ENCODE measurements at regions not wholly inside any gene's neighbourhood (a gene's known extent, or its start where the extent isn't known, plus 50 kb on each side); places are given as distances from the start of the nearest gene placed in this dataset.

GRCh38 chr1:219465212-219466093, 147.5 kb downstream of the ZC3H11B start:
- H3K36me3 ChIP-seq (ENCODE audit: control insufficient read depth, insufficient read depth, low read length) = no peaks in the 10 kb centered on the region
- H3K4me1 ChIP-seq (ENCODE audit: control insufficient read depth, insufficient read depth, low read length) = no peaks in the 10 kb centered on the region
- no peaks in the 10 kb centered on the region for H3K27me3 ChIP-seq (ENCODE audit: control insufficient read depth, insufficient read depth, low read length)
- DNase-seq (ENCODE audit: low read depth in 4 of 6, low spot score in 6 of 6) = no peak
- no peaks in the 10 kb centered on the region for H3K9me3 ChIP-seq (ENCODE audit: control insufficient read depth, insufficient read depth, low read length)
- no peak overlapping the region for H3K4me3 ChIP-seq (ENCODE audit: low read depth, low read length)
- H3K27ac ChIP-seq (ENCODE audit: low read depth, low read length) = no peak overlapping the region
- 100% methylated on average over 2 of the region's 7 CpGs for WGBS (ENCODE audit: insufficient coverage)

DNA sequence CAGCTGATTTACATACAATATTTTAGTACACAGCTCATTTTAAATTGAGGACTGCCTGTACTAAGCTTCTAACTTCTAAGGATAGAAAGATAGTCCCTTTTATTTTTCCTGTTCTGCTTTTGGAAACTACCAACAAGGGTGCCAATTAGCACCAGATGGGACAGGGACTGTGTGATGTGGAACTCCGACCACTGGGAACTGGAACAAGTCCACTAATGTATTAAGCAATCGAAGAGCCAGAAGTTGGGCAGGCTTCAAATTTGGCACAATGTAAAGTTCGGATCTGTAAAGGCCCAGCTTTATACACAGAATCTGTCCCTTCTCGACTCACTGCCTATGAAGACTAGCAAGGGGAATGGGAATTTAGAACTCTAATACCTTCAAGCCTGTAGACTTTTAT, 149.3 kb downstream of the ZC3H11B start:
- H3K9me3 ChIP-seq (ENCODE audit: control insufficient read depth, insufficient read depth, low read length) = no peaks in the 10 kb centered on the region
- no peak for DNase-seq (ENCODE audit: low read depth in 4 of 6, low spot score in 6 of 6)
- H3K27me3 ChIP-seq (ENCODE audit: control insufficient read depth, insufficient read depth, low read length) = no peaks in the 10 kb centered on the region
- H3K4me3 ChIP-seq (ENCODE audit: low read depth, low read length) = no peak overlapping the region
- no peak overlapping the region for H3K27ac ChIP-seq (ENCODE audit: low read depth, low read length)
- no peaks in the 10 kb centered on the region for H3K36me3 ChIP-seq (ENCODE audit: control insufficient read depth, insufficient read depth, low read length)
- 57% methylated on average over 1 of the region's 4 CpGs for WGBS (ENCODE audit: insufficient coverage)
- peaks cover 3% of the 10 kb centered on the region for H3K4me1 ChIP-seq (ENCODE audit: control insufficient read depth, insufficient read depth, low read length)

- Histone ChIP-seq H3K27ac (ENCODE audit: low read depth, low read length) (no peak overlapping the region), H3K9me3 (ENCODE audit: control insufficient read depth, insufficient read depth, low read length) (no peaks in the 10 kb centered on the region), H3K36me3 (ENCODE audit: control insufficient read depth, insufficient read depth, low read length) (no peaks in the 10 kb centered on the region), H3K27me3 (ENCODE audit: control insufficient read depth, insufficient read depth, low read length) (no peaks in the 10 kb centered on the region), H3K4me3 (ENCODE audit: low read depth, low read length) (no peak overlapping the region), H3K4me1 (ENCODE audit: control insufficient read depth, insufficient read depth, low read length) (peaks cover 3% of the 10 kb centered on the region)
- WGBS (ENCODE audit: insufficient coverage) = 94% methylated on average over 1 of the region's 1 CpG
- no peak for DNase-seq (ENCODE audit: low read depth in 4 of 6, low spot score in 6 of 6)
These were observed 150.9 kb downstream of the ZC3H11B start for GRCh38 chr1:219461981-219462400.

DNA sequence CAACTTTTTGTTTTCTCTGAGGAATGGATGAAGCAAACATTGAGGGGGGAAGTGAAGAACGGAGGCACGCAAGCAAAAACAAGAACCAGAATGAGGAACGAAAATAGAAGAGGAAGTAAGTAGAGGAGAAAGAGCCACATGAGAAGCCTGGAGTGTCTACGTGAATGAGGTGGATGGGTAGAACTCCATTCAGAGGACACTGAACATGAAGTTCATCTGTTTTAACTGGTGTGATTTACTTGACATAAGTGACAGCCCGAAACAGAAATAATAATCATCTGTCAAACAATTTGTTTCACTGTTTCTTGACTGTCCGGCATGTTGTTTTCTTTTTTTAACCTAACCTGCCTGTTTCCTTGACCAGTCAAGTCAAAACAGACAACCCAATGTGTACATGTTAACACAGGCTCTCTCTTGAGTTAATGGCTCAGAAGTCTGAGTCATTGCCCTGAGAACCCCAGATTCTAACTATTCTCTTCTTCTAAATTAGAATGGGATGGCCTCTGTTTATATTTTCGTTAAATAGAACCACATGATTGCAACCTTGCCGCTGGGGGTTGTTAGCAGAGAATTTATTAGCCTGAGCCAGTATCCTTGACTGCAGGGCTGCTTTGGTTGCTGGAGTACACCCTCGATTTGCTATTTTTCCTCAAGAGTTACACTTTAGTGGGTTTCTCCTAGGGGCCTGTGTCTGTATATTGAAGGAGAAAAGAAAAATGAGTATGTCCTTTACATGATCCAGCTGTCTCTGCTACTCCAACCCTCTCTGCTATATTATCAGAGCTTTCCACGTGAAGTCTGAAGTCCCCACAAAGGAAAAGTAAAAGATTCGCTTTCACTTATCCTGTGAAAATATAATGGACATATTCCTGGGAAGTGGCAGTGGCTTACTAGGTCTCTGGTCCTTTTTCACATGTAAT, 151.7 kb downstream of the ZC3H11B start:
- Histone ChIP-seq H3K9me3 (ENCODE audit: control insufficient read depth, insufficient read depth, low read length) (no peaks in the 10 kb centered on the region), H3K27me3 (ENCODE audit: control insufficient read depth, insufficient read depth, low read length) (no peaks in the 10 kb centered on the region), H3K4me1 (ENCODE audit: control insufficient read depth, insufficient read depth, low read length) (peaks cover 3% of the 10 kb centered on the region), H3K27ac (ENCODE audit: low read depth, low read length) (no peak overlapping the region), H3K4me3 (ENCODE audit: low read depth, low read length) (no peak overlapping the region), H3K36me3 (ENCODE audit: control insufficient read depth, insufficient read depth, low read length) (no peaks in the 10 kb centered on the region)
- peak in 1 of 6 donors; percentile 13 for DNase-seq (ENCODE audit: low read depth in 4 of 6, low spot score in 6 of 6)
- WGBS (ENCODE audit: insufficient coverage) = 84% methylated on average over 6 of the region's 11 CpGs

DNA sequence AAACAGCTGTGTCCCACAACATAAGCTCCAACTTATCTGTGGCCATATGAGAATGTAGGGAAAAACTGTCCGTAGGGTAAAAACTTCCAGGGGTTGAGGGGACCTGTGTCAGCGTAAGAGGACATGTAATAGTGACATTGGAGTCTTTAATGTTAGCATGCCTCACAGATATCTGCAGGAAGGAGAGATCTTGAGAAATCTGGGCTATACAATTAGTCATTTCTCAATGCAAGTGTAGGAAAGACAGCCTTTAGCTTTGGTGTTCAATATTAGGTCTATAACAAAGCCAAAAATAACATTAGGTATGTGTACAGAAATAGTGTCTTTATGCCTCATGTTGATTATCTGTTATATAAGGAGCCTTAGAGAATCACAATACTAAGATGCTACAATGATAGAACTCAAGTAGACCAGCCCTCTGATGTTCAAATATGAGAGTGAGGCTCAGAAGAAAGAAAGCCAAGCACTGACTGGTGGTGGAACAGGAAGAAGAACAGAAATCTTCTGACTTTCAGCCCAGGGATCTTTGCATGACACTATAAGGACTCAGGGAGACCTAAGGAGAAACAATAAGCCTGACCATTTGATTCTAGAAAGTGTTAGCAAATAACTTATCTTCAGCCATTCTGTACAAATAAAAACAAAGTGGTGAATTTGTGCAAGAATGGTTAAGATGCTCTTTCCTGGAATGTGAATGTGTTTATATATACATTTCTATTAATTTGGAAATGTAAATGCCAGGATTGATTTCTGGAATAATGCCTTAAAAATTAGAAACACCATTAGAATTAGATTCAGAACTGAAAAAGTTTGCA, 152.6 kb downstream of the ZC3H11B start:
- Histone ChIP-seq H3K27me3 (ENCODE audit: control insufficient read depth, insufficient read depth, low read length) (no peaks in the 10 kb centered on the region), H3K9me3 (ENCODE audit: control insufficient read depth, insufficient read depth, low read length) (no peaks in the 10 kb centered on the region), H3K36me3 (ENCODE audit: control insufficient read depth, insufficient read depth, low read length) (no peaks in the 10 kb centered on the region), H3K27ac (ENCODE audit: low read depth, low read length) (no peak overlapping the region), H3K4me3 (ENCODE audit: low read depth, low read length) (no peak overlapping the region), H3K4me1 (ENCODE audit: control insufficient read depth, insufficient read depth, low read length) (peaks cover 3% of the 10 kb centered on the region)
- no peak for DNase-seq (ENCODE audit: low read depth in 4 of 6, low spot score in 6 of 6)
- WGBS (ENCODE audit: insufficient coverage) = 100% methylated on average over 1 of the region's 2 CpGs

DNA sequence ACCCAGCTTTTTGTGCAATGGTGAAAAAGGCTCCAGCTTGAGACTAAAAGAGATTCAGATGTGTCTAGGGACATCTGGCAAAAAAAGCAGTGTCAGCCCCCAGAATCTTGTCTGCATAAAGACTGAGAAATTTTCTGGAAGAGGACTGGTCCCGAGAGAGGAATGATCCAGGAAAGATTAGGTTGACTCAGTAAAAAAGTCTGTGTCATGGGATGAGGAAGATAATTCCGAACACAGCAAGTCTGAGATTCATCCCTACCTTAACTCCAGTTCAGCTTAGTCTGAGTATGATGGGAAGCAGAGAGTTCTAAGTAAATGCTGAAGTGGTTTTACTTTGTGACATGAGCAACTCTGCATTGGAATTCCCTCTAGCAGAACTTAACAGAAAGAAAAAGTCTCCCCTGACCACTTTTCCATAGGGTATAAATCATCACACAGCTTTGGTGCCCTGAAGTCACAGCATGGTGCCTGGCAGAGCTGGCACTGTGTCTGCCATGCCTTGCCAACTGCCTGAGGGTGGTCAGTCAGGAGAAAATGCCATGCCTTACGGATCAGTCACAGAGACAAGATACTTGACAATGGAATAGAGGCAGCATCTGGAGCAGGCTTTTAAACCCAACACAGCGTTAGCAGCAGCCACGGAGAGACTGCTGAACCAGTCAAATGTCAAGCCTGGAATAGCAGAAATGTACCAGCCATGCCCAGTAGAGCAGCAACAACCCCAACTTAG, 153.4 kb downstream of the ZC3H11B start:
- WGBS (ENCODE audit: insufficient coverage) = 51% methylated on average over 4 of the region's 5 CpGs
- Histone ChIP-seq H3K27ac (ENCODE audit: low read depth, low read length) (no peak overlapping the region), H3K9me3 (ENCODE audit: control insufficient read depth, insufficient read depth, low read length) (no peaks in the 10 kb centered on the region), H3K27me3 (ENCODE audit: control insufficient read depth, insufficient read depth, low read length) (no peaks in the 10 kb centered on the region), H3K4me3 (ENCODE audit: low read depth, low read length) (no peak overlapping the region), H3K4me1 (ENCODE audit: control insufficient read depth, insufficient read depth, low read length) (peaks cover 3% of the 10 kb centered on the region), H3K36me3 (ENCODE audit: control insufficient read depth, insufficient read depth, low read length) (no peaks in the 10 kb centered on the region)
- DNase-seq (ENCODE audit: low read depth in 4 of 6, low spot score in 6 of 6) = peak in 1 of 6 donors; percentile 52

DNA sequence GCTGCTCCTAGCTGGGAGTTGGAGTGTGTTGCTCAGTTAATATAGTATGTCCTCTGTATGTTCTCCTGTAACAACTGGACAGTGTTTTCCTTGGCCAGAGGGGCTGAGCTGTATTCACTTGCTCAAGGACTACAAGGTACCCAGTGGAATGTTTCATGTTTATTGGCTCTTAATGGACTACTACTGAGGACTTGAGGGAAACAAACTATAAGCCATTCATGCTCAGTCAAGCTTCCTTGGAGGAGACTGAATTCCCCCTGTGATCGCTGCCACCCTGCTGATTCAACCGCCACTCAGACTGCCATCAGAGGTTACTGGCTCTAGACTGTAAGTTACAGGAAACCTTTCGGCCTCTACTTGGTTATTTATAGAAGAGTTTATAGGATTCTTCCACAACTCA, 166.6 kb downstream of the ZC3H11B start:
- WGBS (ENCODE audit: insufficient coverage) = no CpG with 5 or more reads among the region's 3 CpGs
- no peaks in the 10 kb centered on the region for H3K36me3 ChIP-seq (ENCODE audit: control insufficient read depth, insufficient read depth, low read length)
- DNase-seq (ENCODE audit: low read depth in 4 of 6, low spot score in 6 of 6) = no peak
- no peaks in the 10 kb centered on the region for H3K4me1 ChIP-seq (ENCODE audit: control insufficient read depth, insufficient read depth, low read length)
- no peaks in the 10 kb centered on the region for H3K27me3 ChIP-seq (ENCODE audit: control insufficient read depth, insufficient read depth, low read length)
- H3K4me3 ChIP-seq (ENCODE audit: low read depth, low read length) = no peak overlapping the region
- H3K27ac ChIP-seq (ENCODE audit: low read depth, low read length) = no peak overlapping the region
- no peaks in the 10 kb centered on the region for H3K9me3 ChIP-seq (ENCODE audit: control insufficient read depth, insufficient read depth, low read length)

DNA sequence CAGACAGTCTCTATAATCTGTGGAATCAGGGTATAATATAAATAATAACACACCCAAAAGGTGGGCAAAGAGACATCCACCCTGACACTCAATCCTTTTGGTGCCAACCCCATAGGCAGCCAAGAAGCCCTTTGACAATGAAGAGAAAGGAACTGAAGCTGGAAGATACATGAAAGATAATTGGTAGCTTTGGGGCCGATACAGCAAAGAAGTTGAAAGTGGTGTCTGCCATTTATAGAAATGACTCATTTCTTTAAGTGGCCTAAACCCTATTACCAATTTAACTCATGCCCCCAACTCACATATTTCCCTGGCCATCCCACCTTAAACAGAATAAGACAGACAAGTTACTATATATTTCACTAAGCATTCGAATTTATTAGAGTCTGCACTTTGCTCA, 167.0 kb downstream of the ZC3H11B start:
- DNase-seq (ENCODE audit: low read depth in 4 of 6, low spot score in 6 of 6) = no peak
- no peak overlapping the region for H3K4me3 ChIP-seq (ENCODE audit: low read depth, low read length)
- no peak overlapping the region for H3K27ac ChIP-seq (ENCODE audit: low read depth, low read length)
- no peaks in the 10 kb centered on the region for H3K36me3 ChIP-seq (ENCODE audit: control insufficient read depth, insufficient read depth, low read length)
- no peaks in the 10 kb centered on the region for H3K9me3 ChIP-seq (ENCODE audit: control insufficient read depth, insufficient read depth, low read length)
- WGBS (ENCODE audit: insufficient coverage) = no CpG with 5 or more reads among the region's 2 CpGs
- no peaks in the 10 kb centered on the region for H3K4me1 ChIP-seq (ENCODE audit: control insufficient read depth, insufficient read depth, low read length)
- no peaks in the 10 kb centered on the region for H3K27me3 ChIP-seq (ENCODE audit: control insufficient read depth, insufficient read depth, low read length)

GRCh38 chr1:219444474-219444873, 168.4 kb downstream of the ZC3H11B start:
- no peak overlapping the region for H3K27ac ChIP-seq (ENCODE audit: low read depth, low read length)
- DNase-seq (ENCODE audit: low read depth in 4 of 6, low spot score in 6 of 6) = no peak
- no peaks in the 10 kb centered on the region for H3K27me3 ChIP-seq (ENCODE audit: control insufficient read depth, insufficient read depth, low read length)
- no peaks in the 10 kb centered on the region for H3K9me3 ChIP-seq (ENCODE audit: control insufficient read depth, insufficient read depth, low read length)
- WGBS (ENCODE audit: insufficient coverage) = no CpG with 5 or more reads among the region's 4 CpGs
- H3K36me3 ChIP-seq (ENCODE audit: control insufficient read depth, insufficient read depth, low read length) = no peaks in the 10 kb centered on the region
- H3K4me3 ChIP-seq (ENCODE audit: low read depth, low read length) = no peak overlapping the region
- H3K4me1 ChIP-seq (ENCODE audit: control insufficient read depth, insufficient read depth, low read length) = no peaks in the 10 kb centered on the region
